ENCODE measurements at regions not wholly inside any gene's neighbourhood (a gene's known extent, or its start where the extent isn't known, plus 50 kb on each side); places are given as distances from the start of the nearest gene placed in this dataset.

GRCh38 chr2:195018462-195018861 lies 638.6 kb upstream of the SLC39A10 start:
- Histone ChIP-seq H3K27me3 (ENCODE audit: control insufficient read depth in 2 of 2, insufficient read depth in 2 of 2, low read length in 2 of 2) (no peaks in the 10 kb centered on the region), H3K4me1 (ENCODE audit: control insufficient read depth, extremely low read depth, insufficient read depth, low read length) (no peaks in the 10 kb centered on the region), H3K36me3 (ENCODE audit: control insufficient read depth in 2 of 2, extremely low read depth in 1 of 2, insufficient read depth in 2 of 2, low read length in 2 of 2) (no peaks in the 10 kb centered on the region), H2AFZ (ENCODE audit: low read depth, low read length) (no peak overlapping the region), H3K9me3 (replicated peaks; ENCODE audit: control insufficient read depth, insufficient read depth, low read length) (no peaks in the 10 kb centered on the region), H3K27ac (ENCODE audit: insufficient read depth, low read depth, low read length) (no peak overlapping the region), H4K20me1 (replicated peaks; ENCODE audit: control insufficient read depth, extremely low read depth, insufficient read depth, low read length) (no peaks in the 10 kb centered on the region), H3K9me1 (replicated peaks; ENCODE audit: control insufficient read depth, extremely low read depth, insufficient read depth, low read length) (no peaks in the 10 kb centered on the region), H3K9ac (replicated peaks; ENCODE audit: extremely low read depth, insufficient read depth, low read length) (no peak overlapping the region), H3K4me3 (replicated peaks in 1 of 3; ENCODE audit: insufficient read depth in 1 of 3, low read depth in 1 of 3, low read length in 3 of 3) (no peak overlapping the region), H3K4me2 (ENCODE audit: insufficient read depth, low read length) (no peak overlapping the region), H3K79me2 (ENCODE audit: control insufficient read depth, insufficient read depth, low read length) (no peaks in the 10 kb centered on the region)
- no peak for DNase-seq (ENCODE audit: low read depth, low spot score)
- POLR2A ChIA-PET = no interaction called here
- no TSS peak for BruUV-seq (replicated peaks)
- TF ChIP-seq FOS (IDR thresholded peaks at IDR 0.05; ENCODE audit: borderline replicate concordance, insufficient read depth, low read length) (no peak), POLR2A (IDR thresholded peaks at IDR 0.05; ENCODE audit: low read depth, low read length) (no peak), POLR2AphosphoS5 (IDR thresholded peaks at IDR 0.05; ENCODE audit: insufficient read depth, low read depth, low read length) (no peak), EZH2 (IDR thresholded peaks at IDR 0.05; ENCODE audit: borderline replicate concordance, low read depth, low read length, severe bottlenecking) (no peak), JUN (IDR thresholded peaks at IDR 0.05; ENCODE audit: borderline replicate concordance, insufficient read depth, insufficient read length, low read depth) (no peak), MAX (IDR thresholded peaks at IDR 0.05; ENCODE audit: insufficient read depth, insufficient read length) (no peak), GATA2 (IDR thresholded peaks at IDR 0.05; ENCODE audit: insufficient read depth, insufficient read length, low read depth, low read length) (no peak)
- TF ChIP-seq, protein P1, sequence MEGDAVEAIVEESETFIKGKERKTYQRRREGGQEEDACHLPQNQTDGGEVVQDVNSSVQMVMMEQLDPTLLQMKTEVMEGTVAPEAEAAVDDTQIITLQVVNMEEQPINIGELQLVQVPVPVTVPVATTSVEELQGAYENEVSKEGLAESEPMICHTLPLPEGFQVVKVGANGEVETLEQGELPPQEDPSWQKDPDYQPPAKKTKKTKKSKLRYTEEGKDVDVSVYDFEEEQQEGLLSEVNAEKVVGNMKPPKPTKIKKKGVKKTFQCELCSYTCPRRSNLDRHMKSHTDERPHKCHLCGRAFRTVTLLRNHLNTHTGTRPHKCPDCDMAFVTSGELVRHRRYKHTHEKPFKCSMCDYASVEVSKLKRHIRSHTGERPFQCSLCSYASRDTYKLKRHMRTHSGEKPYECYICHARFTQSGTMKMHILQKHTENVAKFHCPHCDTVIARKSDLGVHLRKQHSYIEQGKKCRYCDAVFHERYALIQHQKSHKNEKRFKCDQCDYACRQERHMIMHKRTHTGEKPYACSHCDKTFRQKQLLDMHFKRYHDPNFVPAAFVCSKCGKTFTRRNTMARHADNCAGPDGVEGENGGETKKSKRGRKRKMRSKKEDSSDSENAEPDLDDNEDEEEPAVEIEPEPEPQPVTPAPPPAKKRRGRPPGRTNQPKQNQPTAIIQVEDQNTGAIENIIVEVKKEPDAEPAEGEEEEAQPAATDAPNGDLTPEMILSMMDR (IDR thresholded peaks at IDR 0.05; ENCODE audit: extremely low read depth in 1 of 2, insufficient read depth in 1 of 2, low read depth in 1 of 2, low read length in 2 of 2) = no peak
- FAIRE-seq = no peak
- CTCF ChIA-PET = no interaction called here
- intact Hi-C loops (cut with micrococcal nuclease) = no loop called here
- dilution Hi-C loops (cut with MboI; ENCODE audit: extremely low pct_ligation_motif_present, low sequenced_read_pairs) = no loop called here

All from endothelial cell of umbilical vein (primary cell).